Aorta (tissue), 5 donors: ENCODE measurements at regions not wholly inside any gene's neighbourhood (a gene's known extent, or its start where the extent isn't known, plus 50 kb on each side); places are given as distances from the start of the nearest gene placed in this dataset.
"Not testable (repeated sequence)": the region's sequence is repeated elsewhere in the genome, so short reads cannot be mapped to it uniquely, and the experiment has no call there.

Experiments used
- ATAC-seq: fragments of 200-7000 bp; cut with Tn5 transposase; one replicate; pipeline ENCODE4 v1.9.1; 2022; ENCODE audit warnings: moderate library complexity; ENCODE audit not compliant: low FRiP score
- DNase-seq, 2 donors: peaks; one replicate each; pipeline ENCODE4 v3.0.0-alpha.2; 2020
- H3K27ac ChIP-seq, 2 donors: one replicate each; pipeline ENCODE4 v1.5.1; 2013; ENCODE audit warnings: low read length in 2 of 2, mild to moderate bottlenecking in 2 of 2, moderate library complexity in 2 of 2, control low read depth in 1 of 2, inconsistent platforms in 1 of 2, low read depth in 1 of 2
- H3K27me3 ChIP-seq, 2 donors: one replicate each; pipeline ENCODE4 v1.6.1; 2013; ENCODE audit warnings: control low read depth in 1 of 2, low read length in 1 of 2, mild to moderate bottlenecking in 1 of 2, moderate library complexity in 1 of 2; ENCODE audit not compliant: insufficient read depth in 2 of 2, control insufficient read depth in 1 of 2
- H3K36me3 ChIP-seq, 2 donors: one replicate each; pipeline ENCODE4 v1.6.1; 2013; ENCODE audit warnings: control low read depth in 1 of 2, low read length in 1 of 2, mild to moderate bottlenecking in 1 of 2; ENCODE audit not compliant: insufficient read depth in 2 of 2, control insufficient read depth in 1 of 2
- H3K4me1 ChIP-seq, 2 donors: one replicate each; pipeline ENCODE4 v1.6.1; 2013; ENCODE audit warnings: low read length in 2 of 2, control low read depth in 1 of 2, mild to moderate bottlenecking in 1 of 2, moderate library complexity in 1 of 2; ENCODE audit not compliant: insufficient read depth in 2 of 2, control insufficient read depth in 1 of 2
- H3K4me3 ChIP-seq, 2 donors: one replicate each; pipeline ENCODE4 v1.5.1; 2013; ENCODE audit warnings: low read length in 2 of 2, control low read depth in 1 of 2, mild to moderate bottlenecking in 1 of 2
- H3K9me3 ChIP-seq: one replicate; pipeline ENCODE4 v1.6.1; 2013; ENCODE audit warnings: mild to moderate bottlenecking, low read length; ENCODE audit not compliant: control insufficient read depth
- WGBS, 2 donors: extraction: QIAGEN DNeasy Blood & Tissue Kit; methylation state at CpG; one replicate each; pipeline ENCODE4 v1.1.7; 2013; 5-methylcytosine and 5-hydroxymethylcytosine counted together
- intact Hi-C, 2 donors: fragments of 100-400 bp; cut with DNase I; formaldehyde crosslinking; loops; one replicate each; pipeline versions ENCODE4 v1.14.2 to v1.15.0; 2022
- donor health status: healthy with polysubstance abuse.
- donor health status: Bipolar disorder and iron deficiency.
- donor health status: DM: no; HTN: no; CAD: no.
- donor health status: DM: no; HTN: no; CAD: no.
- donor health status: DM: yes; HTN: yes; CAD: no.

DNA sequence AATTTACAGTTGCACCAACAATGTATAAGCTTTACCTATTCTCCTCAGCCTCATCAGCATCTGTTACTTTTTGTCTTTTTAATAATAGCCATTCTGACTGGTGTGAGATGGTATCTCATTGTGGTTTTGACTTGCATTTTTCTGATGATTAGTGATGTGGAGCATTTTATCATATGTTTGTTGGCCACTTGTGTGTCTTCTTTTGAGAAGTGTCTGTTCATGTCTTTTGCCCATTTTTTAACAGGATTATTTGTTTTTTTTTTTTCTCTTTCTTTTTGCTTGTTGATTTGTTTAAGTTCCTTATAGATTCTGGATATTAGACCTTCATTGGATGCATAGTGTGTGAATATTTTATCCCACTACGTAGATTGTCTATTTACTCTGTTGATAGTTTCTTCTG lies 191.3 kb downstream of the VAPA start:
- not testable (repeated sequence) for H3K4me1 ChIP-seq, DNase-seq, H3K27ac ChIP-seq, ATAC-seq, H3K4me3 ChIP-seq, H3K36me3 ChIP-seq, H3K9me3 ChIP-seq, H3K27me3 ChIP-seq
- intact Hi-C loops, result loop anchor here in 1 of 2 donors (10.0 kb wide), 1 partner anchor 410 kb away; no protein-coding TSS in a partner anchor
- 58 to 96% methylated on average over 1 of the region's 1 CpG for WGBS, 2 donors

- Histone ChIP-seq H3K36me3 (no peaks in the 10 kb centered on the region), H3K4me1 (no peaks in the 10 kb centered on the region), H3K4me3 (no peak overlapping the region), H3K27ac (no peak overlapping the region), H3K27me3 (no peaks in the 10 kb centered on the region), H3K9me3 (no peaks in the 10 kb centered on the region)
- DNase-seq, result no peak
- ATAC-seq, result no peak
- intact Hi-C loops, result no loop called here
- 28 to 35% methylated on average over 1 of the region's 1 CpG for WGBS, 2 donors
Measured at GRCh38 chr18:10111191-10111590, 197.4 kb downstream of the VAPA start.

GRCh38 chr18:10111944-10112343 lies 198.1 kb downstream of the VAPA start:
- Histone ChIP-seq H3K27me3 (no peaks in the 10 kb centered on the region), H3K27ac (no peak overlapping the region), H3K4me3 (no peak overlapping the region), H3K9me3 (no peaks in the 10 kb centered on the region), H3K4me1 (no peaks in the 10 kb centered on the region), H3K36me3 (no peaks in the 10 kb centered on the region)
- no peak for ATAC-seq
- no peak for DNase-seq
- 85 to 86% methylated on average over 10 of the region's 10 CpGs for WGBS, 2 donors
- intact Hi-C loops, result no loop called here

- 93 to 94% methylated on average over 8 of the region's 8 CpGs for WGBS, 2 donors
- Histone ChIP-seq H3K4me3 (no peak overlapping the region), H3K27me3 (no peaks in the 10 kb centered on the region), H3K27ac (no peak overlapping the region), H3K36me3 (no peaks in the 10 kb centered on the region), H3K9me3 (no peaks in the 10 kb centered on the region), H3K4me1 (no peaks in the 10 kb centered on the region)
- DNase-seq (no peak), ATAC-seq (no peak)
- intact Hi-C loops, result no loop called here
Measured at GRCh38 chr18:10113121-10114022, 199.6 kb downstream of the VAPA start.

GRCh38 chr18:10114717-10115463 lies 201.1 kb downstream of the VAPA start:
- Histone ChIP-seq H3K9me3 (no peaks in the 10 kb centered on the region), H3K4me3 (no peak overlapping the region), H3K36me3 (no peaks in the 10 kb centered on the region), H3K27me3 (no peaks in the 10 kb centered on the region), H3K4me1 (no peaks in the 10 kb centered on the region), H3K27ac (no peak overlapping the region)
- intact Hi-C loops, result no loop called here
- WGBS, 2 donors, result 89 to 93% methylated on average over 6 of the region's 6 CpGs
- ATAC-seq, result no peak
- DNase-seq, result no peak

DNA sequence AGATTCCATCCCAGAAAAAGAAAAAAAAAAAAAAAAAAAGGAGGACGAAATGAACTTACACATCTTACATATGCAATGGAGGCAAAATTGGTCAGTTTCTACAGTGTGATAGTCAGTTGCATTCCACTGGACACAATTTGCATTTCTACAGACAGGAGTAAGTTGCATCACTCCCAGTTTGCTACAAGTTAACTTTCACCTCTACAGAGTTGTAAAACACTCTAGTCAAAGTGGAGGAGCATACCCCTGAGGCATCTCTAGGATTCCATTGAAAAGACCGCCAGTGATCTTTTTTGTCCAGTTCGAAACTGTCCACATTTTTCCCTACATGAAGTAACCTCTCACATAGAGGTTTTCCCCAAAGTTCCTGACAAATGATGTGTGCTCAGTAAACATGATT lies 202.8 kb downstream of the VAPA start:
- H3K4me1 ChIP-seq, result no peaks in the 10 kb centered on the region
- no peak for DNase-seq
- no peaks in the 10 kb centered on the region for H3K36me3 ChIP-seq
- H3K4me3 ChIP-seq, result no peak overlapping the region
- WGBS, 2 donors, result 96% methylated on average over 3 of the region's 3 CpGs
- no peak overlapping the region for H3K27ac ChIP-seq
- intact Hi-C loops, result no loop called here
- H3K27me3 ChIP-seq, result no peaks in the 10 kb centered on the region
- H3K9me3 ChIP-seq, result no peaks in the 10 kb centered on the region
- ATAC-seq, result no peak

DNA sequence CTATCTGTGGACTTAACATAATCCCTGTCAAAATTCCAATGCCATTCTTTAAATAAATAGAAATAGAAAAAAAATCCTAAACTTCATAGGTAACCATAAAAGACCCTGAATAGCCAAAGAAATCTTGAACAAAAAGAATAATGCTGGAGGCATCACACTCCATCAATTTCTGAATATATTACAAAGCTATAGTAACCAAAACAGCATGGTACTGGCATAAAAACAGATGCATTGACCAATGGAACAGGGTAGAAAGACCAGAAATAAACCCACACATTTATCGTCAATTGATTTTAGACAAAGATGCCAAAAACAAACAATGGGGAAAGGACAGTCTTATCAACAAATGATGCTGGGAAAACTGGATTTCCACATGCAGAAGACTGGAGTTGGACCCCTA lies 205.7 kb downstream of the VAPA start:
- H3K9me3 ChIP-seq, result no peaks in the 10 kb centered on the region
- no peak for ATAC-seq
- intact Hi-C loops, result no loop called here
- H3K36me3 ChIP-seq, result no peaks in the 10 kb centered on the region
- no peak for DNase-seq
- no peak overlapping the region for H3K4me3 ChIP-seq
- 91 to 98% methylated on average over 1 of the region's 1 CpG for WGBS, 2 donors
- no peak overlapping the region for H3K27ac ChIP-seq
- peaks cover 0 to 3% of the 10 kb centered on the region in 2 donors for H3K4me1 ChIP-seq
- H3K27me3 ChIP-seq, result no peaks in the 10 kb centered on the region

GRCh38 chr18:10119991-10120390 lies 206.2 kb downstream of the VAPA start:
- H3K4me3 ChIP-seq, result no peak overlapping the region
- ATAC-seq (no peak), DNase-seq (no peak)
- H3K36me3 ChIP-seq, result no peaks in the 10 kb centered on the region
- no peaks in the 10 kb centered on the region for H3K9me3 ChIP-seq
- no peaks in the 10 kb centered on the region for H3K27me3 ChIP-seq
- peaks cover 0 to 3% of the 10 kb centered on the region in 2 donors for H3K4me1 ChIP-seq
- WGBS, 2 donors, result 32 to 40% methylated on average over 1 of the region's 1 CpG
- intact Hi-C loops, result no loop called here
- H3K27ac ChIP-seq, result no peak overlapping the region

- Histone ChIP-seq H3K9me3 (no peaks in the 10 kb centered on the region), H3K4me1 (peaks cover 0 to 3% of the 10 kb centered on the region in 2 donors), H3K27ac (no peak overlapping the region), H3K4me3 (no peak overlapping the region), H3K36me3 (no peaks in the 10 kb centered on the region), H3K27me3 (no peaks in the 10 kb centered on the region)
- DNase-seq (no peak), ATAC-seq (no peak)
- intact Hi-C loops, result no loop called here
- 90 to 91% methylated on average over 3 of the region's 3 CpGs for WGBS, 2 donors
Measured at GRCh38 chr18:10120622-10121021, 206.8 kb downstream of the VAPA start.
